Smooth muscle cell (in vitro differentiated cells): ENCODE measurements at regions not wholly inside any gene's neighbourhood (a gene's known extent, or its start where the extent isn't known, plus 50 kb on each side); places are given as distances from the start of the nearest gene placed in this dataset.

Experiments used
- DNase-seq: peaks from one replicate; lab custom pipeline; 2025; ENCODE audit not compliant: unreplicated experiment; lab: John Stamatoyannopoulos, UW
- H2AFZ ChIP-seq: fragments of 200-600 bp; sonication (generic); 2 replicates; pipeline ENCODE4 v1.6.0; 2016; ENCODE audit warnings: antibody characterized with exemption, low read depth, mild to moderate bottlenecking
- H3F3A ChIP-seq: fragments of 200-600 bp; sonication (generic); 2 replicates; pipeline ENCODE4 v1.6.0; 2017; ENCODE audit warnings: antibody characterized with exemption, low read depth
- H3K27ac ChIP-seq: fragments of 200-600 bp; sonication (generic); 2 replicates; pipeline ENCODE4 v1.5.1; 2016; ENCODE audit warnings: low read depth, mild to moderate bottlenecking
- H3K27me3 ChIP-seq: fragments of 200-600 bp; sonication (generic); 2 replicates; pipeline ENCODE4 v1.6.1; 2016; ENCODE audit warnings: low read depth, mild to moderate bottlenecking
- H3K36me3 ChIP-seq: fragments of 200-600 bp; sonication (generic); 2 replicates; pipeline ENCODE4 v1.5.1; 2016; ENCODE audit warnings: low read depth
- H3K4me1 ChIP-seq: fragments of 200-600 bp; sonication (generic); 2 replicates; pipeline ENCODE4 v1.5.1; 2016; ENCODE audit warnings: low read depth
- H3K4me2 ChIP-seq: fragments of 200-600 bp; sonication (generic); 2 replicates; pipeline ENCODE4 v1.6.0; 2016; ENCODE audit warnings: mild to moderate bottlenecking
- H3K4me3 ChIP-seq: fragments of 200-600 bp; sonication (generic); 2 replicates; pipeline ENCODE4 v1.5.1; 2016; ENCODE audit warnings: mild to moderate bottlenecking
- H3K79me2 ChIP-seq: fragments of 200-600 bp; sonication (generic); 2 replicates; pipeline ENCODE4 v1.6.0; 2016; ENCODE audit warnings: low read depth, mild to moderate bottlenecking
- H3K9ac ChIP-seq: fragments of 200-600 bp; sonication (generic); 2 replicates; pipeline ENCODE4 v1.6.0; 2016; ENCODE audit warnings: low read depth
- H3K9me3 ChIP-seq: fragments of 200-600 bp; sonication (generic); replicated peaks from 2 replicates; pipeline ENCODE4 v1.5.1; 2016; ENCODE audit warnings: low read depth
- H4K20me1 ChIP-seq: fragments of 200-600 bp; sonication (generic); 2 replicates; pipeline ENCODE4 v1.6.0; 2016; ENCODE audit warnings: low read depth
- CTCF ChIP-seq: fragments of 200-600 bp; sonication (generic); IDR thresholded peaks from 2 replicates; pipeline ENCODE4 v1.5.1; 2017; ENCODE audit warnings: borderline replicate concordance, mild to moderate bottlenecking, antibody characterized with exemption; ENCODE audit not compliant: insufficient read depth, poor library complexity, severe bottlenecking
- WGBS: methylation state at CpG from one replicate; pipeline ENCODE4 v1.1.7; 2016; ENCODE audit warnings: low lambda C conversion rate; 5-methylcytosine and 5-hydroxymethylcytosine counted together

- no peaks in the 10 kb centered on the region for H3F3A ChIP-seq
- no peak overlapping the region for H3K4me3 ChIP-seq
- no peaks in the 10 kb centered on the region for H3K79me2 ChIP-seq
- no peak overlapping the region for H2AFZ ChIP-seq
- no peaks in the 10 kb centered on the region for H3K4me1 ChIP-seq
- WGBS, result 86% methylated on average over 2 of the region's 2 CpGs
- H4K20me1 ChIP-seq, result no peaks in the 10 kb centered on the region
- TF ChIP-seq CTCF, result no peak
- no peak overlapping the region for H3K9ac ChIP-seq
- no peak for DNase-seq
- no peak overlapping the region for H3K27ac ChIP-seq
- H3K4me2 ChIP-seq, result no peak overlapping the region
- H3K9me3 ChIP-seq, result no peaks in the 10 kb centered on the region
- no peaks in the 10 kb centered on the region for H3K27me3 ChIP-seq
- H3K36me3 ChIP-seq, result no peaks in the 10 kb centered on the region
Observed at GRCh38 chr3:104150724-104151123, 1216.0 kb upstream of the ALCAM start.

GRCh38 chr3:104154896-104155295 lies 1211.8 kb upstream of the ALCAM start:
- no peaks in the 10 kb centered on the region for H3K79me2 ChIP-seq
- WGBS, result 48% methylated on average over 2 of the region's 2 CpGs
- no peaks in the 10 kb centered on the region for H3K36me3 ChIP-seq
- H3K9me3 ChIP-seq, result no peaks in the 10 kb centered on the region
- H3K4me2 ChIP-seq, result no peak overlapping the region
- H3K4me3 ChIP-seq, result no peak overlapping the region
- H3K9ac ChIP-seq, result no peak overlapping the region
- no peaks in the 10 kb centered on the region for H3F3A ChIP-seq
- H3K27me3 ChIP-seq, result no peaks in the 10 kb centered on the region
- H3K4me1 ChIP-seq, result no peaks in the 10 kb centered on the region
- no peak overlapping the region for H2AFZ ChIP-seq
- no peaks in the 10 kb centered on the region for H4K20me1 ChIP-seq
- H3K27ac ChIP-seq, result no peak overlapping the region
- no peak for TF ChIP-seq CTCF
- DNase-seq, result no peak

- no peaks in the 10 kb centered on the region for H3K4me1 ChIP-seq
- no peaks in the 10 kb centered on the region for H3K36me3 ChIP-seq
- H3K79me2 ChIP-seq, result no peaks in the 10 kb centered on the region
- no peak overlapping the region for H3K9ac ChIP-seq
- H3K4me2 ChIP-seq, result no peak overlapping the region
- 96% methylated on average over 2 of the region's 2 CpGs for WGBS
- H4K20me1 ChIP-seq, result no peaks in the 10 kb centered on the region
- no peak overlapping the region for H3K27ac ChIP-seq
- no peaks in the 10 kb centered on the region for H3K27me3 ChIP-seq
- no peak for TF ChIP-seq CTCF
- no peak for DNase-seq
- H3F3A ChIP-seq, result no peaks in the 10 kb centered on the region
- no peak overlapping the region for H2AFZ ChIP-seq
- H3K4me3 ChIP-seq, result no peak overlapping the region
- no peaks in the 10 kb centered on the region for H3K9me3 ChIP-seq
Observed at GRCh38 chr3:104165866-104166265, 1200.8 kb upstream of the ALCAM start.

- Histone ChIP-seq H3F3A (no peaks in the 10 kb centered on the region), H2AFZ (no peak overlapping the region), H3K36me3 (no peaks in the 10 kb centered on the region), H3K9me3 (no peaks in the 10 kb centered on the region), H4K20me1 (no peaks in the 10 kb centered on the region), H3K27me3 (no peaks in the 10 kb centered on the region), H3K4me1 (no peaks in the 10 kb centered on the region), H3K4me3 (no peak overlapping the region), H3K4me2 (no peak overlapping the region), H3K27ac (no peak overlapping the region), H3K9ac (no peak overlapping the region), H3K79me2 (no peaks in the 10 kb centered on the region)
- no peak for DNase-seq
- WGBS, result 91% methylated on average over 3 of the region's 3 CpGs
- TF ChIP-seq CTCF, result no peak
Observed at GRCh38 chr3:104168386-104168785, 1198.3 kb upstream of the ALCAM start.
